Neural cell (in vitro differentiated cells): ENCODE measurements at regions not wholly inside any gene's neighbourhood (a gene's known extent, or its start where the extent isn't known, plus 50 kb on each side); places are given as distances from the start of the nearest gene placed in this dataset.

Experiments used
- H2AFZ ChIP-seq: fragments of 200-600, 300-800 bp; sonication (generic), shearing (Covaris generic); 2 replicates; pipeline ENCODE4 v1.6.0; 2014; ENCODE audit warnings: low read depth, mild to moderate bottlenecking, antibody characterized with exemption, low read length, moderate library complexity
- H3F3A ChIP-seq: fragments of 200-600 bp; shearing (Covaris generic); 2 replicates; pipeline ENCODE4 v1.6.1; 2016; ENCODE audit warnings: mild to moderate bottlenecking, moderate library complexity, mixed read lengths, antibody characterized with exemption, low read length; ENCODE audit not compliant: insufficient read depth, poor library complexity, severe bottlenecking
- H3K27ac ChIP-seq: fragments of 200-600, 300-800 bp; sonication (generic), shearing (Covaris generic); 2 replicates; pipeline ENCODE4 v1.5.1; 2014; ENCODE audit warnings: mild to moderate bottlenecking, low read length, moderate library complexity
- H3K27me3 ChIP-seq: fragments of 300-800, 200-600 bp; sonication (generic), shearing (Covaris generic); 2 replicates; pipeline ENCODE4 v1.6.0; 2014; ENCODE audit warnings: mild to moderate bottlenecking, low read depth, low read length, moderate library complexity; ENCODE audit not compliant: insufficient read depth
- H3K36me3 ChIP-seq: fragments of 300-800, 200-600 bp; sonication (generic), shearing (Covaris generic); 2 replicates; pipeline ENCODE4 v1.5.1; 2014; ENCODE audit warnings: mild to moderate bottlenecking, antibody characterized with exemption, low read length, moderate library complexity; ENCODE audit not compliant: insufficient read depth
- H3K4me2 ChIP-seq: fragments of 300-800, 200-600 bp; sonication (generic), shearing (Covaris generic); 2 replicates; pipeline ENCODE4 v1.6.0; 2014; ENCODE audit warnings: mild to moderate bottlenecking, low read length
- H3K4me3 ChIP-seq: fragments of 300-800, 200-600 bp; sonication (generic), shearing (Covaris generic); 2 replicates; pipeline ENCODE4 v1.5.1; 2014; ENCODE audit warnings: mild to moderate bottlenecking, low read length, moderate library complexity
- H3K79me2 ChIP-seq: fragments of 200-600 bp; shearing (Covaris generic); replicated peaks from 2 replicates; pipeline ENCODE4 v1.6.0; 2014; ENCODE audit warnings: mild to moderate bottlenecking, low read length, moderate library complexity; ENCODE audit not compliant: insufficient read depth
- H3K9ac ChIP-seq: fragments of 300-800, 200-600 bp; sonication (generic), shearing (Covaris generic); 2 replicates; pipeline ENCODE4 v1.6.1; 2016; ENCODE audit warnings: mild to moderate bottlenecking, low read length, mixed read lengths
- H3K9me2 ChIP-seq: fragments of 200-600 bp; shearing (Covaris generic); 2 replicates; pipeline ENCODE4 v1.6.1; 2016; ENCODE audit warnings: mild to moderate bottlenecking, low read length, mixed read lengths; ENCODE audit not compliant: insufficient read depth
- H3K9me3 ChIP-seq: fragments of 200-600, 300-800 bp; sonication (generic), shearing (Covaris generic); 2 replicates; pipeline ENCODE4 v1.6.1; 2016; ENCODE audit warnings: mild to moderate bottlenecking, mixed run types, low read length, moderate library complexity, mixed read lengths
- H4K20me1 ChIP-seq: fragments of 200-600 bp; shearing (Covaris generic); 2 replicates; pipeline ENCODE4 v1.6.1; 2016; ENCODE audit warnings: mild to moderate bottlenecking, mixed run types; ENCODE audit not compliant: insufficient read depth
- EP300 ChIP-seq: fragments of 450-650 bp; conservative IDR thresholded peaks from 2 replicates; pipeline ENCODE4 v1.6.1; 2014; ENCODE audit warnings: antibody characterized with exemption, mild to moderate bottlenecking, moderate library complexity; ENCODE audit not compliant: poor library complexity, severe bottlenecking
- EZH2 ChIP-seq: fragments of 200-600, 300-800 bp; shearing (Covaris generic), sonication (generic); IDR thresholded peaks from 2 replicates; pipeline ENCODE4 v1.6.1; 2014; ENCODE audit warnings: antibody characterized with exemption, low read length, borderline replicate concordance, mild to moderate bottlenecking; ENCODE audit not compliant: insufficient read depth, poor library complexity, severe bottlenecking
- MXI1 ChIP-seq: fragments of 450-650 bp; conservative IDR thresholded peaks from 2 replicates; pipeline ENCODE4 v1.6.1; 2014; ENCODE audit warnings: antibody characterized with exemption, mild to moderate bottlenecking; ENCODE audit not compliant: poor library complexity, severe bottlenecking
- POLR2AphosphoS5 ChIP-seq: IDR thresholded peaks from 2 replicates; pipeline ENCODE4 v1.6.1; 2012
- RAD21 ChIP-seq: fragments of 450-650 bp; conservative IDR thresholded peaks from 2 replicates; pipeline ENCODE4 v1.6.1; 2014; ENCODE audit warnings: antibody characterized with exemption, mild to moderate bottlenecking, moderate library complexity
- SMC3 ChIP-seq: fragments of 450-650 bp; conservative IDR thresholded peaks from 2 replicates; pipeline ENCODE4 v1.6.1; 2014; ENCODE audit warnings: antibody characterized with exemption, mild to moderate bottlenecking, moderate library complexity; ENCODE audit not compliant: poor library complexity
- TAF1 ChIP-seq: IDR thresholded peaks from 2 replicates; pipeline ENCODE4 v1.6.1; 2012; ENCODE audit warnings: low read depth
- TF ChIP-seq, protein P1 (sequence below): IDR thresholded peaks from 2 replicates; pipeline ENCODE4 v1.6.1; 2012; ENCODE audit warnings: borderline replicate concordance
- TF ChIP-seq, protein P2 (sequence below): fragments of 450-650 bp; IDR thresholded peaks from 2 replicates; pipeline ENCODE4 v1.5.1; 2014; ENCODE audit warnings: antibody characterized with exemption, mild to moderate bottlenecking, moderate library complexity; ENCODE audit not compliant: poor library complexity, severe bottlenecking

DNA sequence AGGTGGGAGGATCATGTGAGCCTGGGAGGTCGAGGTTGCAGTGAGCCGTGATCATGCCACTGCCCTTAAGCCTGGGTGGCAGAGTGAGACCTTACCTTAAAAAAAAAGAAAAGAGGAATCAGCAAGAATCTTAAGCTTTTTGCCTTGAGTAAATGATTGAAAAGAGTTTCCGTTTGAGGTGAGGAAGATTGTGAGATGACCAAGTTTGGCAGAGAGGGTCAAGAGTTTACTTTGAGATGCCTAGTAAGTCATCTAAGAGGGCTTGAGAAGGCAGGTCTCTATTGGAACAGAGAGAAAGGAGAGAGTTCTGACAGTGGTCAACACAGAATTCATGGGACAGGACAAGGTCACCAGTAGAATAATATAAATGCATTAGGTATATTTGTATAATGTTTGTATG is 572.1 kb downstream of the TLE4 start:
- Histone ChIP-seq H3K79me2 (no peaks in the 10 kb centered on the region), H3K36me3 (no peaks in the 10 kb centered on the region), H3K9me2 (no peaks in the 10 kb centered on the region), H4K20me1 (no peaks in the 10 kb centered on the region), H3K9me3 (no peaks in the 10 kb centered on the region), H3K27ac (no peak overlapping the region), H3K27me3 (no peaks in the 10 kb centered on the region), H3K4me3 (no peak overlapping the region), H2AFZ (no peak overlapping the region), H3K9ac (no peak overlapping the region), H3F3A (no peaks in the 10 kb centered on the region), H3K4me2 (no peak overlapping the region)
- TF ChIP-seq, protein P1, sequence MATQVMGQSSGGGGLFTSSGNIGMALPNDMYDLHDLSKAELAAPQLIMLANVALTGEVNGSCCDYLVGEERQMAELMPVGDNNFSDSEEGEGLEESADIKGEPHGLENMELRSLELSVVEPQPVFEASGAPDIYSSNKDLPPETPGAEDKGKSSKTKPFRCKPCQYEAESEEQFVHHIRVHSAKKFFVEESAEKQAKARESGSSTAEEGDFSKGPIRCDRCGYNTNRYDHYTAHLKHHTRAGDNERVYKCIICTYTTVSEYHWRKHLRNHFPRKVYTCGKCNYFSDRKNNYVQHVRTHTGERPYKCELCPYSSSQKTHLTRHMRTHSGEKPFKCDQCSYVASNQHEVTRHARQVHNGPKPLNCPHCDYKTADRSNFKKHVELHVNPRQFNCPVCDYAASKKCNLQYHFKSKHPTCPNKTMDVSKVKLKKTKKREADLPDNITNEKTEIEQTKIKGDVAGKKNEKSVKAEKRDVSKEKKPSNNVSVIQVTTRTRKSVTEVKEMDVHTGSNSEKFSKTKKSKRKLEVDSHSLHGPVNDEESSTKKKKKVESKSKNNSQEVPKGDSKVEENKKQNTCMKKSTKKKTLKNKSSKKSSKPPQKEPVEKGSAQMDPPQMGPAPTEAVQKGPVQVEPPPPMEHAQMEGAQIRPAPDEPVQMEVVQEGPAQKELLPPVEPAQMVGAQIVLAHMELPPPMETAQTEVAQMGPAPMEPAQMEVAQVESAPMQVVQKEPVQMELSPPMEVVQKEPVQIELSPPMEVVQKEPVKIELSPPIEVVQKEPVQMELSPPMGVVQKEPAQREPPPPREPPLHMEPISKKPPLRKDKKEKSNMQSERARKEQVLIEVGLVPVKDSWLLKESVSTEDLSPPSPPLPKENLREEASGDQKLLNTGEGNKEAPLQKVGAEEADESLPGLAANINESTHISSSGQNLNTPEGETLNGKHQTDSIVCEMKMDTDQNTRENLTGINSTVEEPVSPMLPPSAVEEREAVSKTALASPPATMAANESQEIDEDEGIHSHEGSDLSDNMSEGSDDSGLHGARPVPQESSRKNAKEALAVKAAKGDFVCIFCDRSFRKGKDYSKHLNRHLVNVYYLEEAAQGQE: no peak
- no peak for TF ChIP-seq EZH2
- TF ChIP-seq TAF1: no peak
- TF ChIP-seq, protein P2, sequence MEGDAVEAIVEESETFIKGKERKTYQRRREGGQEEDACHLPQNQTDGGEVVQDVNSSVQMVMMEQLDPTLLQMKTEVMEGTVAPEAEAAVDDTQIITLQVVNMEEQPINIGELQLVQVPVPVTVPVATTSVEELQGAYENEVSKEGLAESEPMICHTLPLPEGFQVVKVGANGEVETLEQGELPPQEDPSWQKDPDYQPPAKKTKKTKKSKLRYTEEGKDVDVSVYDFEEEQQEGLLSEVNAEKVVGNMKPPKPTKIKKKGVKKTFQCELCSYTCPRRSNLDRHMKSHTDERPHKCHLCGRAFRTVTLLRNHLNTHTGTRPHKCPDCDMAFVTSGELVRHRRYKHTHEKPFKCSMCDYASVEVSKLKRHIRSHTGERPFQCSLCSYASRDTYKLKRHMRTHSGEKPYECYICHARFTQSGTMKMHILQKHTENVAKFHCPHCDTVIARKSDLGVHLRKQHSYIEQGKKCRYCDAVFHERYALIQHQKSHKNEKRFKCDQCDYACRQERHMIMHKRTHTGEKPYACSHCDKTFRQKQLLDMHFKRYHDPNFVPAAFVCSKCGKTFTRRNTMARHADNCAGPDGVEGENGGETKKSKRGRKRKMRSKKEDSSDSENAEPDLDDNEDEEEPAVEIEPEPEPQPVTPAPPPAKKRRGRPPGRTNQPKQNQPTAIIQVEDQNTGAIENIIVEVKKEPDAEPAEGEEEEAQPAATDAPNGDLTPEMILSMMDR: no peak
- TF ChIP-seq SMC3: no peak
- TF ChIP-seq EP300: no peak
- no peak for TF ChIP-seq POLR2AphosphoS5
- no peak for TF ChIP-seq MXI1
- no peak for TF ChIP-seq RAD21

DNA sequence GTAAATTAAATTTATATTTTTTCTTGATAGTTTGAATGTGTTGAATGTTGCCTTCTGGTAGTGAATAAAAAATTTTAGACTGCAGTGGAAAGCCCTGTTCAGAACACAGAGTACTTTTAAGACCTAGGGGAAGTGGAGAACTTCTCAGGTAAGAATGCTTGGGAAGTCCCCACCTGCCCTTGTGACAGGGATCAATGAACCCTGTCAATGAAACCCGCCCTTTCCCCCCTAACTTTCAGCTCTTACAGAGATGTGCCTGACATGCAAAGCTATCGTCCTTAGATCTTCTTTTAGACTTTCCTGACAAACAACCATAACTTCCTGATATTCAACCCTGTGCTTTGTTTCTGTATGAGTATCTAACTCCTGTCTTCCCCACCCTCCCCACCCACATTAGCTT is 562.7 kb downstream of the TLE4 start:
- Histone ChIP-seq H3K36me3 (no peaks in the 10 kb centered on the region), H3K4me3 (no peak overlapping the region), H3K27me3 (no peaks in the 10 kb centered on the region), H3K4me2 (no peak overlapping the region), H2AFZ (no peak overlapping the region), H4K20me1 (no peaks in the 10 kb centered on the region), H3K27ac (no peak overlapping the region), H3K9me3 (no peaks in the 10 kb centered on the region), H3K9ac (no peak overlapping the region), H3F3A (no peaks in the 10 kb centered on the region), H3K9me2 (no peaks in the 10 kb centered on the region), H3K79me2 (no peaks in the 10 kb centered on the region)
- no peak for TF ChIP-seq SMC3
- TF ChIP-seq, protein P2: no peak
- no peak for TF ChIP-seq EZH2
